ENCODE measurements at regions not wholly inside any gene's neighbourhood (a gene's known extent, or its start where the extent isn't known, plus 50 kb on each side); places are given as distances from the start of the nearest gene placed in this dataset.

- ChIA-PET CTCF (no interaction called here), POLR2A (no interaction called here)
- DNase-seq (no peak), ATAC-seq (ENCODE audit: low read depth) (no peak)
- H3K4me3 ChIP-seq (ENCODE audit: control extremely low read depth in 1 of 5, extremely low read depth in 1 of 5, insufficient read depth in 1 of 5, low read depth in 2 of 5, low read length in 4 of 5), result no peak overlapping the region
- H3K4me3 Mint-ChIP-seq, result no peak overlapping the region
- no peak for TF ChIP-seq EZH2 (IDR thresholded peaks at IDR 0.05; ENCODE audit: borderline replicate concordance, insufficient read depth, low read depth, low read length, poor library complexity, severe bottlenecking)
- TF ChIP-seq CTCF (IDR thresholded peaks at IDR 0.05), result no peak
- intact Hi-C loops (cut with micrococcal nuclease), result no loop called here
- WGBS (ENCODE audit: insufficient coverage), result 72% methylated on average over 3 of the region's 12 CpGs
- no peak overlapping the region for H2AFZ ChIP-seq (ENCODE audit: insufficient read depth, low read depth, low read length, poor library complexity, severe bottlenecking)
- no peak overlapping the region for H3K27ac ChIP-seq (ENCODE audit: low read length in 2 of 2)
- H3K9me3 ChIP-seq (ENCODE audit: control extremely low read depth in 1 of 3, control insufficient read depth in 2 of 3, insufficient read depth in 1 of 3, low read length in 2 of 3), result no peaks in the 10 kb centered on the region
- H3K27me3 Mint-ChIP-seq, result no peaks in the 10 kb centered on the region
- H3K9me3 Mint-ChIP-seq (ENCODE audit: insufficient read depth), result no peaks in the 10 kb centered on the region
- H3K9ac ChIP-seq (ENCODE audit: low read length), result no peak overlapping the region
- H3K36me3 ChIP-seq (replicated peaks in 1 of 2; ENCODE audit: control extremely low read depth in 1 of 2, control insufficient read depth in 1 of 2, extremely low read depth in 1 of 2, insufficient read depth in 2 of 2, low read length in 1 of 2), result no peaks in the 10 kb centered on the region
- H4K20me1 ChIP-seq (ENCODE audit: control insufficient read depth, insufficient read depth, low read length, poor library complexity, severe bottlenecking), result no peaks in the 10 kb centered on the region
- H3K4me2 ChIP-seq (replicated peaks; ENCODE audit: low read depth, low read length, poor library complexity, severe bottlenecking), result no peak overlapping the region
- no peaks in the 10 kb centered on the region for H3K79me2 ChIP-seq (ENCODE audit: control insufficient read depth, insufficient read depth, low read length)
- no peaks in the 10 kb centered on the region for H3K4me1 ChIP-seq (ENCODE audit: control insufficient read depth in 2 of 2, insufficient read depth in 2 of 2, low read length in 2 of 2)
- H3K27ac Mint-ChIP-seq, result no peak overlapping the region
- no peaks in the 10 kb centered on the region for H3K4me1 Mint-ChIP-seq
- no peaks in the 10 kb centered on the region for H3K27me3 ChIP-seq (replicated peaks in 1 of 4; ENCODE audit: control extremely low read depth in 1 of 4, control insufficient read depth in 3 of 4, insufficient read depth in 4 of 4, low read length in 3 of 4)
Observed at GRCh38 chr10:35909121-35909720, 267.1 kb upstream of the FZD8 start.

- no peak for ATAC-seq (ENCODE audit: low read depth)
- TF ChIP-seq EZH2 (IDR thresholded peaks at IDR 0.05; ENCODE audit: borderline replicate concordance, insufficient read depth, low read depth, low read length, poor library complexity, severe bottlenecking), result no peak
- no peak for TF ChIP-seq CTCF (IDR thresholded peaks at IDR 0.05)
- no peak for DNase-seq
- Histone ChIP-seq H3K36me3 (replicated peaks in 1 of 2; ENCODE audit: control extremely low read depth in 1 of 2, control insufficient read depth in 1 of 2, extremely low read depth in 1 of 2, insufficient read depth in 2 of 2, low read length in 1 of 2) (no peaks in the 10 kb centered on the region), H3K4me3 (ENCODE audit: control extremely low read depth in 1 of 5, extremely low read depth in 1 of 5, insufficient read depth in 1 of 5, low read depth in 2 of 5, low read length in 4 of 5) (no peak overlapping the region), H3K9me3 (ENCODE audit: control extremely low read depth in 1 of 3, control insufficient read depth in 2 of 3, insufficient read depth in 1 of 3, low read length in 2 of 3) (no peaks in the 10 kb centered on the region), H2AFZ (ENCODE audit: insufficient read depth, low read depth, low read length, poor library complexity, severe bottlenecking) (no peak overlapping the region), H3K4me1 (ENCODE audit: control insufficient read depth in 2 of 2, insufficient read depth in 2 of 2, low read length in 2 of 2) (no peaks in the 10 kb centered on the region), H4K20me1 (ENCODE audit: control insufficient read depth, insufficient read depth, low read length, poor library complexity, severe bottlenecking) (no peaks in the 10 kb centered on the region), H3K9ac (ENCODE audit: low read length) (no peak overlapping the region), H3K27me3 (replicated peaks in 1 of 4; ENCODE audit: control extremely low read depth in 1 of 4, control insufficient read depth in 3 of 4, insufficient read depth in 4 of 4, low read length in 3 of 4) (no peaks in the 10 kb centered on the region), H3K79me2 (ENCODE audit: control insufficient read depth, insufficient read depth, low read length) (no peaks in the 10 kb centered on the region), H3K27ac (ENCODE audit: low read length in 2 of 2) (no peak overlapping the region), H3K4me2 (replicated peaks; ENCODE audit: low read depth, low read length, poor library complexity, severe bottlenecking) (no peak overlapping the region)
- ChIA-PET CTCF (no interaction called here), POLR2A (no interaction called here)
- intact Hi-C loops (cut with micrococcal nuclease), result no loop called here
- Mint-ChIP-seq H3K27me3 (no peaks in the 10 kb centered on the region), H3K4me3 (no peak overlapping the region), H3K9me3 (ENCODE audit: insufficient read depth) (no peaks in the 10 kb centered on the region), H3K4me1 (no peaks in the 10 kb centered on the region), H3K27ac (no peak overlapping the region)
- WGBS (ENCODE audit: insufficient coverage), result no CpG with 5 or more reads among the region's 2 CpGs
Observed at GRCh38 chr10:35908451-35908850, 266.4 kb upstream of the FZD8 start.

Measured in B cell (primary cell).